OCI-LY7 (cell line): ENCODE measurements at regions not wholly inside any gene's neighbourhood (a gene's known extent, or its start where the extent isn't known, plus 50 kb on each side); places are given as distances from the start of the nearest gene placed in this dataset.

ENCODE experiments used
- CTCF ChIP-seq: fragments of 200-600 bp; sonication (generic); conservative IDR thresholded peaks from 2 replicates; pipeline ENCODE4 v1.5.1; 2014; ENCODE audit warnings: mild to moderate bottlenecking, antibody characterized with exemption, low read length, moderate library complexity, mixed read lengths
- EZH2phosphoT487 ChIP-seq: fragments of 200-600 bp; sonication (generic); IDR thresholded peaks from 2 replicates; pipeline ENCODE4 v1.6.1; 2018; ENCODE audit warnings: low read depth, borderline replicate concordance, mild to moderate bottlenecking, mixed run types, antibody characterized with exemption, low read length, moderate library complexity, mixed read lengths

GRCh38 chr3:23749609-23750008 lies 56.1 kb upstream of the UBE2E1 start:
- TF ChIP-seq CTCF = no peak
- no peak for TF ChIP-seq EZH2phosphoT487
